WERI-Rb-1 (cell line): ENCODE measurements at regions not wholly inside any gene's neighbourhood (a gene's known extent, or its start where the extent isn't known, plus 50 kb on each side); places are given as distances from the start of the nearest gene placed in this dataset.

Experiments used
- DNase-seq: peaks from one replicate; pipeline ENCODE4 v3.0.0-alpha.2; 2020
- H3K27ac ChIP-seq: fragments of 250-450 bp; sonication (Bioruptor Pico); 2 replicates; pipeline ENCODE4 v1.5.1; 2020; ENCODE audit warnings: mild to moderate bottlenecking, moderate library complexity
- H3K27me3 ChIP-seq: fragments of 250-450 bp; sonication (Bioruptor Pico); 2 replicates; pipeline ENCODE4 v1.5.1; 2021; ENCODE audit warnings: mild to moderate bottlenecking, low read depth, moderate library complexity; ENCODE audit not compliant: insufficient read depth, severe bottlenecking
- H3K36me3 ChIP-seq: fragments of 250-450 bp; sonication (Bioruptor Pico); 2 replicates; pipeline ENCODE4 v1.5.1; 2020; ENCODE audit warnings: mild to moderate bottlenecking, moderate library complexity
- H3K4me3 ChIP-seq: 2 replicates; pipeline ENCODE4 v1.5.1; 2011; ENCODE audit warnings: low read depth, mild to moderate bottlenecking, control low read depth, low read length
- H3K9me3 ChIP-seq: fragments of 250-450 bp; sonication (Bioruptor Pico); 2 replicates; pipeline ENCODE4 v1.5.1; 2021; ENCODE audit warnings: mild to moderate bottlenecking, moderate library complexity; ENCODE audit not compliant: severe bottlenecking
- CTCF ChIP-seq: IDR thresholded peaks from 2 replicates; pipeline ENCODE4 v1.5.1; 2011; ENCODE audit warnings: low read depth, mild to moderate bottlenecking, control low read depth, inconsistent platforms, low read length

DNA sequence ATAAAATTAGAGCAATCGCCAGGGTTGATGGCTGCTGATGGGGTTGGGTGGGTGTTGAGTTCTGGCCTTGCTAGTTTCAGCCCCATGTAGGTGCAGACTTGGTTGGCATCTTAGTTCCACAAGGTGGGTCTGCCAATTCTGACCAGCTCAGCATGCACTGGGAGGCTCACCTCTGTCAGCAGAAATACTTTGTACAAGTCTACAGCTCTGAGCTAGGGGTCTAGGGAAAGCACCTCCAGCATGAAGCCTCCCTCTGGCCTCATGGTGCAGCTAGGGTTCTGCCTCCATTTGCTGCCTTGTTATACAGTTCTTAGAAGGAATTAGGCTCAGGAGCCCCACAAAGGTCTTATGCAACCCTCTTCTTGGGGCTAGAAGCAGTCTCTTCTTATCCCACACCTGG, 278.9 kb upstream of the HDAC4 start:
- no peak for DNase-seq
- Histone ChIP-seq H3K36me3 (no peaks in the 10 kb centered on the region), H3K27ac (no peak overlapping the region), H3K27me3 (peaks cover 94% of the 10 kb centered on the region), H3K4me3 (no peak overlapping the region), H3K9me3 (no peaks in the 10 kb centered on the region)
- TF ChIP-seq CTCF, result no peak

DNA sequence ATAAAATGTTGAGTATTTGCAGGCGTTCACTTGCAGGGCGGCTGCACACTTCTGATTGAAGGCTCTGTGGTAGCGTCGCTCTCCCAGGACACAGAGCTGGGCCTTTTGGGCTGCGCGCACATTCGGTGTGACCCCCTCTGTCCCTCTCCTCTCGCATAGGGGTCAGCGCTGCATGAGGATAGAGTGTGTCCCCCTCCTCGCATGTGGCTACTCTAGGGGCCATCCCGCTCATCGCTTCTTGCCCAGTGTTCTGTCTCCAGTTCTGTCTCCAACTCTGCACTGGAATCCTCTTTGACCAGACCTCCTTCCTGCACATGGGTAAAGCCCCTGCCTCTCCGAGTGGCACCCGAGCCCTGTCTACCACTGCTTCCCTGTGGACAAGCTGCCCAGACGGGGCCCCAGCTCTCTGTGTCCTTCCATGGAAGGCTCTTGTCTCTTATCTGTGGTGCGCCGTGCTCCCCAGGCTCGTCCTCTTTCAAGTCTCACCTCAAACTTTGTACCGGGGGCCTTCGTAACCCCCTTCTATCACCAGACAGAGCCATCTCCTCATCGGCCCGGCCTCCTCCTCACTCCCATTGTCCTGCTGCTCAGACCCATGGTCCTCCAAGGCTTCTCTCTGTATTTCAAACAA, 278.0 kb upstream of the HDAC4 start:
- H3K27ac ChIP-seq, result no peak overlapping the region
- no peak overlapping the region for H3K4me3 ChIP-seq
- no peak for DNase-seq
- H3K27me3 ChIP-seq, result peaks cover 94% of the 10 kb centered on the region
- H3K9me3 ChIP-seq, result no peaks in the 10 kb centered on the region
- TF ChIP-seq CTCF, result no peak
- H3K36me3 ChIP-seq, result no peaks in the 10 kb centered on the region

DNA sequence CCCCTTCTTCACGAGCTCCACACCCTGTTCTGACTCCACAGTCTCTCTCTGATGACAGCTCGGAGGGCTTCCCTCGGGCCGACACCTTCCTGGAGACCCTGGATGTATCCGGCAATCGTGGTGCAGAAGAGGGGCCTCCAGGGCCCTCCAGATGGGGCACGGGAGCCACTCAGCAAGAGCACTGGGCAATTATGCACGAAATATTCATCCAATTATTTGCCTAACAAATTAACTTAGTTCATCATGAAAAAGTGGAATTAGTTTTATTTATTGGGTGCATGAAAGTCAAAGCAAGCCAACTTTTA, 277.3 kb upstream of the HDAC4 start:
- Histone ChIP-seq H3K4me3 (no peak overlapping the region), H3K27me3 (peaks cover 96% of the 10 kb centered on the region), H3K36me3 (no peaks in the 10 kb centered on the region), H3K9me3 (no peaks in the 10 kb centered on the region), H3K27ac (no peak overlapping the region)
- DNase-seq, result no peak
- no peak for TF ChIP-seq CTCF

- no peak for DNase-seq
- Histone ChIP-seq H3K27ac (no peak overlapping the region), H3K4me3 (no peak overlapping the region), H3K27me3 (peaks cover 98% of the 10 kb centered on the region), H3K9me3 (no peaks in the 10 kb centered on the region), H3K36me3 (no peaks in the 10 kb centered on the region)
- TF ChIP-seq CTCF, result no peak
These were observed 276.8 kb upstream of the HDAC4 start for GRCh38 chr2:239677453-239678185.

GRCh38 chr2:239676716-239677452, 276.1 kb upstream of the HDAC4 start:
- Histone ChIP-seq H3K9me3 (no peaks in the 10 kb centered on the region), H3K27ac (no peak overlapping the region), H3K36me3 (no peaks in the 10 kb centered on the region), H3K27me3 (peaks cover 98% of the 10 kb centered on the region), H3K4me3 (no peak overlapping the region)
- DNase-seq, result no peak
- no peak for TF ChIP-seq CTCF
